ENCODE measurements at regions not wholly inside any gene's neighbourhood (a gene's known extent, or its start where the extent isn't known, plus 50 kb on each side); places are given as distances from the start of the nearest gene placed in this dataset.

DNA sequence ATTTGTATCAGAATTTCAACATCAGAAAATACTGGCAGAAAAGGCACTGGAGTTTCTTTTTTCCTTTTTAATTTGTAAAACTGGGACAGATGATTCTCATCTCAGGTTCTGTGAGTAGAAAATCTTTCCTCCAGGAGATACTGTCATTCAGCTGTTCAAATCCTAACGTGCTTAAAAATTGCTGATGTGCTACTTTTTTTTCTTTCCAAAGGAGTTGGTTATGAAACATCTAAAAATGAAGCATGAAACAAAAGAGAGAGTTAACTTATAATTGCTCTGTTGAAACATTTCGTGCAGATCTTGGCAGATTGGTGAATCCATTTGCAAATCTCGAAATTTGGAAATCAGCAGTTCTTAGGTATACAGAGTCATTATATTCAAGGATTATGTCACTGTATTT, 622.6 kb downstream of the RNF144B start:
- TF ChIP-seq POLR2A (IDR thresholded peaks at IDR 0.05; ENCODE audit: low read depth, low read length) (no peak), POLR2AphosphoS5 (IDR thresholded peaks at IDR 0.05; ENCODE audit: low read depth, low read length) (no peak)
